Colonic mucosa (tissue), 4 donors: ENCODE measurements at regions not wholly inside any gene's neighbourhood (a gene's known extent, or its start where the extent isn't known, plus 50 kb on each side); places are given as distances from the start of the nearest gene placed in this dataset.
"Not testable (repeated sequence)": the region's sequence is repeated elsewhere in the genome, so short reads cannot be mapped to it uniquely, and the experiment has no call there.

Source experiments
- DNase-seq: peaks from one replicate; pipeline ENCODE4 v3.0.0-alpha.2; 2020
- H3K27ac ChIP-seq: fragments of 200-600 bp; one replicate; pipeline ENCODE4 v1.8.0; 2021
- H3K27me3 ChIP-seq: fragments of 200-600 bp; one replicate; pipeline ENCODE4 v1.8.0; 2021
- H3K36me3 ChIP-seq: fragments of 200-600 bp; one replicate; pipeline ENCODE4 v1.8.0; 2021
- H3K4me1 ChIP-seq: fragments of 200-600 bp; one replicate; pipeline ENCODE4 v1.8.0; 2021; ENCODE audit warnings: mild to moderate bottlenecking
- H3K4me3 ChIP-seq: fragments of 200-600 bp; one replicate; pipeline ENCODE4 v1.8.0; 2021
- H3K9ac ChIP-seq, 2 donors: one replicate each; pipeline ENCODE4 v1.7.0; 2013; ENCODE audit warnings: control low read depth in 2 of 2, low read depth in 2 of 2, low read length in 2 of 2
- H3K9me3 ChIP-seq: fragments of 200-600 bp; one replicate; pipeline ENCODE4 v1.8.0; 2021
- CTCF ChIP-seq: fragments of 200-600 bp; IDR thresholded peaks from one replicate; pipeline ENCODE4 v1.8.0; 2022; ENCODE audit warnings: antibody characterized with exemption, mild to moderate bottlenecking
- intact Hi-C: fragments of 100-400 bp; cut with DNase I; formaldehyde crosslinking; loops from one replicate; pipeline ENCODE4 v1.14.1; 2022
- donor health status: healthy.
- donor health status: DM: no; HTN: no; CAD: no.
- donor health status: DM: no; HTN: no; CAD: no.

- no peak overlapping the region for H3K9ac ChIP-seq
- H3K4me1 ChIP-seq: no peaks in the 10 kb centered on the region
- no peak overlapping the region for H3K4me3 ChIP-seq
- no peak overlapping the region for H3K27ac ChIP-seq
- intact Hi-C loops: no loop called here
- no peaks in the 10 kb centered on the region for H3K27me3 ChIP-seq
- DNase-seq: no peak
- TF ChIP-seq CTCF: no peak
- H3K9me3 ChIP-seq: no peaks in the 10 kb centered on the region
- no peaks in the 10 kb centered on the region for H3K36me3 ChIP-seq
Observed at GRCh38 chr4:53942712-53943111, 121.7 kb downstream of the CHIC2 start.

- Histone ChIP-seq H3K36me3 (no peaks in the 10 kb centered on the region), H3K27ac (no peak overlapping the region), H3K4me3 (no peak overlapping the region), H3K27me3 (no peaks in the 10 kb centered on the region), H3K9me3 (no peaks in the 10 kb centered on the region), H3K4me1 (no peaks in the 10 kb centered on the region), H3K9ac (no peak overlapping the region)
- no peak for TF ChIP-seq CTCF
- no peak for DNase-seq
- intact Hi-C loops: no loop called here
Observed at GRCh38 chr4:53941331-53941730, 123.1 kb downstream of the CHIC2 start.

- H3K9me3 ChIP-seq, H3K27me3 ChIP-seq, H3K36me3 ChIP-seq, H3K9ac ChIP-seq, DNase-seq, H3K27ac ChIP-seq, H3K4me1 ChIP-seq, H3K4me3 ChIP-seq, intact Hi-C loops: not testable (repeated sequence)
Observed at GRCh38 chr4:53939892-53940291, 124.5 kb downstream of the CHIC2 start.

GRCh38 chr4:53937918-53938317, 126.5 kb downstream of the CHIC2 start:
- H3K27ac ChIP-seq: no peak overlapping the region
- no peaks in the 10 kb centered on the region for H3K9me3 ChIP-seq
- no peak for DNase-seq
- no peak overlapping the region for H3K4me3 ChIP-seq
- no peaks in the 10 kb centered on the region for H3K4me1 ChIP-seq
- no peak overlapping the region for H3K9ac ChIP-seq
- no peak for TF ChIP-seq CTCF
- H3K27me3 ChIP-seq: no peaks in the 10 kb centered on the region
- intact Hi-C loops: no loop called here
- H3K36me3 ChIP-seq: no peaks in the 10 kb centered on the region

GRCh38 chr4:53937327-53937726, 127.1 kb downstream of the CHIC2 start:
- H3K27me3 ChIP-seq: no peaks in the 10 kb centered on the region
- no peak overlapping the region for H3K27ac ChIP-seq
- H3K4me3 ChIP-seq: no peak overlapping the region
- no peaks in the 10 kb centered on the region for H3K9me3 ChIP-seq
- no peak for TF ChIP-seq CTCF
- no peak for DNase-seq
- H3K9ac ChIP-seq: no peak overlapping the region
- intact Hi-C loops: no loop called here
- no peaks in the 10 kb centered on the region for H3K36me3 ChIP-seq
- H3K4me1 ChIP-seq: no peaks in the 10 kb centered on the region

- no peak overlapping the region for H3K9ac ChIP-seq
- H3K36me3 ChIP-seq: no peaks in the 10 kb centered on the region
- DNase-seq: no peak
- no peaks in the 10 kb centered on the region for H3K27me3 ChIP-seq
- H3K9me3 ChIP-seq: no peaks in the 10 kb centered on the region
- no peak overlapping the region for H3K27ac ChIP-seq
- no peak overlapping the region for H3K4me3 ChIP-seq
- TF ChIP-seq CTCF: no peak
- intact Hi-C loops: no loop called here
- H3K4me1 ChIP-seq: no peaks in the 10 kb centered on the region
Observed at GRCh38 chr4:53935780-53936179, 128.6 kb downstream of the CHIC2 start.
